Fibroblast of lung (primary cell): ENCODE measurements at regions not wholly inside any gene's neighbourhood (a gene's known extent, or its start where the extent isn't known, plus 50 kb on each side); places are given as distances from the start of the nearest gene placed in this dataset.

Experiments
- CTCF ChIP-seq, 2 donors: IDR thresholded peaks in 1 of 2; conservative IDR thresholded peaks in 1 of 2; 1 replicate in 1 of 2; 2 replicates in 1 of 2; pipeline ENCODE4 v1.5.1; 2011 to 2012; ENCODE audit warnings: low read length in 2 of 2, control low read depth in 1 of 2, inconsistent platforms in 1 of 2, low read depth in 1 of 2, mild to moderate bottlenecking in 1 of 2
- EZH2 ChIP-seq: IDR thresholded peaks from 2 replicates; pipeline ENCODE4 v1.5.1; 2012; ENCODE audit warnings: low read length, control low read depth, mild to moderate bottlenecking; ENCODE audit errors: missing control alignments

- no peak for TF ChIP-seq CTCF (conservative IDR thresholded peaks at IDR 0.05 in 1 of 2, IDR thresholded peaks at IDR 0.05 in 1 of 2; ENCODE audit: low read depth in 1 of 2, low read length in 2 of 2)
- TF ChIP-seq EZH2 = no peak
Observed at GRCh38 chr4:134364928-134365327, 163.3 kb upstream of the PABPC4L start.
